CD4-positive, alpha-beta T cell treated with Interleukin-17A for 4 hours (primary cell): ENCODE measurements at regions not wholly inside any gene's neighbourhood (a gene's known extent, or its start where the extent isn't known, plus 50 kb on each side); places are given as distances from the start of the nearest gene placed in this dataset.

Experiments used
- DNase-seq: peaks from one replicate; pipeline ENCODE4 v3.0.0-alpha.2; 2020; ENCODE audit warnings: mixed read lengths

DNA sequence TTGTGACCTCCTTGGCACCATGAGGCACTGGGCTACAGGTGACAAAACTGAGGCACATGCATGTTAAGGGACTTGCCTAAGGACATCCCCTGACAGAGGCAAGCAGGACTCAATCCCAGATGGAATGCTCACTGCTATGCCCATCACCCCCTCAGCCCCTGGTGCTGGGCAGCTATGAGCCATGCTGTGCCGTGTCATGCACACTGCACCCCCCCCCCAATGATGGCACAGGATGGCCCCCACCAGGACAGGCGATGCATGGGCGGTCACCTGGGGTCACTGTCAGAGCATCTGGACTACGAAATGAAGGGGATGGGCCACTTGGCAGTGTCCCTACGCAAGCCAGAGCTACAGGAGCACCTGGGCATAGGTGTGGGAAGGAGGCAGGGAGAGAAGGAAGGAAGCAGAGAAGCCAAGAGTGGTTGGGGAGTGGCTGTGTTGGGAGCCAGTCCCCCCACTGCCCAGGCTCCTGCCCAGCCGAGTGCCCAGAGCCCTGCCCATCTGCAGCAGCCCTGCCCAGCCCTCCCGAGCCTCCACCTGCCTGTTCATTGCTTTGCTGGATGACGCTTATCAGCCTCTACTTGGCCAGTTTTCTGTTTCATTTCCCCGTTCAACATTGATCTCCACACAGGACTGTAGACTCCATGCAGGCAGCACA, 84.9 kb upstream of the DIO3 start:
- no peak for DNase-seq

DNA sequence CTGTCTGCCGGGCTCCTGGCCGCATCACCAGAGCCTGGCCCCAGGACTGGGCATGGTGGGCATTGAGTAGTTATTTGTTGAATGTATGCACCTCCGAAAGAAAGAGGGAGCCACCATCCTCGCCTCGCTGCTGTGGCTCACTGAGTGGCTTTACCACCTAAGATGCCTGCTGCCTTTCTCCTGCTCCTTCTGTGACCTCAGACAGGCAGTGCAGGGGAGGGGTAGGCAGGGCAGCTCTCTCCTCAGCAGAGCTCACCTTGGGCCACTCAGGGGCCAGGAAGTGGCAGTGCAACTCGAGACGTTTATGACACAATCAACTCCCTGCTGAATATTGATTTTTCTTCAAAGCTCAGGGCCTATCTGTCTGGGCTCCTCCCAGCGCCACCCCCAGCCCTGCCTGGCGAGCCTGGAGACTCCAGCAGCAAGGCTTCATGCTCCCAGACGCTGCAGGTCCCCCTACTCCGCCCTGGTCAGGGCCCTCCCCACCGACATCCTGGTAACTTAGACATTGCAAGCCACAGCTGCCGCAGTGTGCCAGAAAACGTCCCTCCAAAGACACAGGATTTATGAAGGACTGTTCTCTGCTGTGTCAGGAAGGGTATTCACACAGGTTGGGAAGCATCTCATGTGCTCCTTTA, 84.3 kb upstream of the DIO3 start:
- no peak for DNase-seq

DNA sequence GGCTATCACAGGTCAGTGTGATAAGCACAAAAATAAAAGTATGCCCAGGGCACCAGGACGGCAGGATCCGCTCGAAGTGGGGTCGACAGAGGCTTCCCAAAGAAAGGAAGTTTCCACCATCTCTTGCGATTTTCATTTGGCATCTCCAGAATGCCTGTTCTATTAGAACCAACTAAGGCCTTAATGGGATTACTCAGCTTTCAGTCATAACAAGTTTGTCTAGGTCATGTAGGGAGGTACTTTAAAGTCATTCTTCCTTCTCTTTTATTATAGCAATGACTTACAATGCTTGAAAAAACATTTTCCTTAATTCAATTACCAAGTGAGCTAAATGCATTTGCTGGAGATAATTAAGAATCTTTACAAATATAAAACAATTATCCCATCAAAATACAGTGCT, 83.6 kb upstream of the DIO3 start:
- DNase-seq, result no peak

DNA sequence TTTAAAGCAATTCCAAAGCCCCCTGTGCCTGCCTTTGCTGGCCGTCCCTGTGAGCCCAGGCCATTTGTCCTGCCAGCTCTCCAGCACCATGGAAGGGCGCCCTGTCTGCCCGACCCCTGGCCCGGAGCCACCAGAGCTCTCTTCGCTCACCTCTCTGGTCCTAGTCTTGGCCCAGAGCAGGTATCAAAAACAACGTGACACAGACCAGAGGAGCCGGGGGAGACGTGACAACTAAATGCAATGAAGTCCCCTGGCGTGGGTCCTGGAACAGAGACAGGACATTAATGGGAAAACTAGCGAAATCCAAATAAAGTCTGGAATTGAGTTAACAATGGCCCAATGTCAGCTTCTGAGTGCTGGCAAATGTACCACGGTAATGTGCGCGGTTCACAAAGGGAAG, 83.2 kb upstream of the DIO3 start:
- DNase-seq, result no peak

DNA sequence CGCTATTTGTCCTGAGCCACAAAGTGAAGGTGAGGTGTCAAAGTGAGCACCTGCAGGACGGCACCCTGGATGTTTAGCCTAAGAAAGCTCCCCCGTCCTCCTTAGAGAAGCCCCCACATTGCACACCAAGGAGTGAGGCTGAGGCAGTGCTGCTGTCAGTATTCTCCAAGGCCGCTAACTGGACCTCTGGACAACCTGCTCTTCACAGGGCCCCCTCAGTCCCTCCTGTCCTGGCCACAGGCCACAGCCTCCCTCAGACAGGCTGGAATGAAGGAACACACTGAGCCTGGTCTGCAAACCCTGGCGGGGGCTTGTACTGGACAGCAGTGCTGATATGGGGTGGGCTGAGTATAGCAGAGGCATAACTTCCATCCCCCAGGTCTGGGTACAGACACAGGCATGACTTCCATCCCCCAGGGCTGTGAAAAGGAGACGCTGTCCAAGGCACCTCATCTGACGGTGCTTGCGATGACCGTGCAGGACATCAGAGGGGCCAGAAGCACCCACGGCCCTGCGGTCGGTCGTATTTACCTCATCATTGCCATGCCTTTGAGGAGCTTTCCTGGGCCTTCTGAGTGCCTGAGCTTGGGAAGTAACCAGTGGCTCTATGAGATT, 82.4 kb upstream of the DIO3 start:
- no peak for DNase-seq

DNA sequence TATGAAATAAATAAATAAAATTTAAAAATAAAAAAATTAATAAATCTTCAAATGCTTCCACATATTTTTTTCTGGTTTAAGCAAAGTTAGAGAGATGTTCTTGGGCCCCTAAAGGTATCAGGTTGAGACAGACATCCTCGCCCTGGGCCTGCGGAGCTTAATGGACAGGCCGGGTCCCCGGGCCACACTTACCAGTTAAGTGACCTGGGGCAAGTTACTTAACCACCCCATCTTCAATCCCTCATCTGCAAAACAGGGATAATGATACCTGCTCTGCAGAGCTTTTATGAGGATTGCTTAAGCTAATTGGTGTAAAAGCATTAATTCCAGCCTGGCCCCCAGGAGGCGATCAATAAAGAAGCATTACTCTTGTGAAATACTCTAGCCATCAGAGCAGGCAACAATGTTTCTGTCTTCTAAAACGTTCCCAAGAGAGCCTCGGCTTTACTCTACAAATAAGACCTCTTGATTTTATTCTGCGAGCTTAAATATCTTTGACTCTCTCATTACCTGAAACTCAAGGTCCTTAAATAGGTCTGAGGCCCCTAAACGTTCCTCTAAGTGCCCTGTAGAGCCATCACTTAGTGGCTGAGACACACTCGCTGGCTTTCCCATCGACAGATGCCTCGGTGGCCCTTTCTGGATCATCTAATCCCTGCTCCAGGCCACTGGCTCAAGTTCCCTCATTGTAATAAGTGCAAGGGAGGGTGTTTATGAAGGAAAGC, 81.1 kb upstream of the DIO3 start:
- DNase-seq, result no peak

DNA sequence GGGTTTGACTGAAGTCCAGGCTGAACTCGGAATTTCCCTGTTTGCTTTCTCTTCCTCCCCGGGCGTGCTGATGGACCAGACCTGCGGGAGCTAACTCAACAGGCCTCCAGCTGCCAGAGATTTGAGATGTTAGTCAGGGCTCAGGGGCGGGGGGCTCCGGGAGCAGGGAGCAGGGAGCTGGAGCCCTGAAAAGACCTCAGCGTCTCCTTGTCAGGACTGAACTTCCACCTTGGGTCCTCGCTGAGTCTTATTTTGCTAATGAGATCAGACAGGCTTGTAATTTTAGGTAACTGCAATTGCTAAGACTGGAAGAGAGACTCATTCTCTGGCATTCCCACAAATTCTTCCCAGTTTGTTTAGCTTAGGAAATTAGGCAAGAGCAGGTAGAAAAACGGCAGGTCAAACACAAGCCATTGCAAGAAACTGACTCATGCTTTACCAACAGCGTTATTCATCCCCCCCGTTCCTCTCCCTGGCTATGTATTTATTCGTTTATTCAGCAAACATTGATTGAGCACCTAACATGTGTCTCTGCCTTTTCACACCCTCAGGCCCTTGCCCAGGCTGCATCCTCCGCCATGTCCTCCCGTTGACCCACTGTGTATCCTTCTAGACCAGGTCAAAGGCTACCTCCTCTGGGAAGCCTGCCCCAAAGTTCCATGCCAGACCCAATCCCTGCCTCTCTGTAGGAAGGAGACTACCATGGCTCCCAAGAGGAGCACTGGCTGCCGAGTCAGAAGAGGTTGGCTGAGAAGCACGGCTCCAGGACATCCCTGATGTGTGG, 80.4 kb upstream of the DIO3 start:
- no peak for DNase-seq

DNA sequence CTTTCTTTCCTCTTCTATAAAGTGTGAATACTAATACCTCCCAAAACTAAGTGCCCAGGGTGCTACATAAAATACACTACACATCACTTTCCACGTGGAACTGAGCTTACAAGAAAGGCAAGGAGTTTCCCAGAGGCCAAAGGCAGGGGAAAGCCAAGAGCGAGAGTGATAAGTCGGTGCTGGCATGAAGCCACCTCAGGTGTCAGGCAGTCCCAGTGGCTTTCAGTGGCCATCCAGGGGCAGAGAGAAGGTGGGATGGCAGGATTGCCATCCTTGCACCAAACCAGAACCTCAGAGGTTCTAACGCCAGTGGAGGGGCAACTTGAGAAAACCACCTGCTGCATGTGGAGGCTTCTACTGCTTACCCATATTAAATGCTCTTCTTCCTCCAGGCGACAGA, 79.7 kb upstream of the DIO3 start:
- no peak for DNase-seq

DNA sequence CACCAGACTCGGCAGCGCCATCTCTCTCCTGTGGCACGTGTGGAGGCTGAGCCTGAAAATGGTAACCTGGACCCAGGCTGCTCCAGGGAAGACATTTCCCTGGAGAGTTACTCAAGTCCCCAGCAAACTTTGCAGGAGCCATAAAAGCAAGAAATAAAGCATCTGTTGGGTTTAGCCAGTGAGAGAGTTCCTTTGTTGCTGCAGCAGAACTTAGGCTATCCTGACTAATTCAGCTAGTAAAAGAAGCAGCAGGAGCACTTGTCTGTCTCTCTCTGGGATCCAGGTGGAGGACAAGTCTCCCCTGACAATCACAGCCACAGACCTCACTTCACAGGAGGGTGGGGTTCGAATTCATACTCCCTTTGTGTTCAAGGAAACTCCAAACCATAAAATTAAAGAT, 79.2 kb upstream of the DIO3 start:
- DNase-seq, result no peak

DNA sequence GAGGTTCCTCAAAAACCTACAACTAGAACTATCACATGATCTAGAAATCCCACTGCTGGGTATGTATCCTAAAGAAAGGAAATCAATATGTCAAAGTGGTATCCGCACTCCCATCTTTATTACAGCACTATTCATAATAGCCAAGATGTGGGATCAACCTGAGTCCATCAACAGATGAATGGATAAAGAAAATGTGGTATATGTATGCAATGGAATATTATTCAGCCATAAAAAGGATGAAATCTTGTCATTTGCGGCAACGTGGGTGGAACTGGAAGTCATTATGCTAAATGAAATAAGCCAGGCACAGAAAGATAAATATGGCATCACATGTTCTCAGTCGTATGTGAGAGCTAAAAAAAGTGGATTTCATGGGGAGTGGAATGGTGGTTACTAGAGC, 77.5 kb upstream of the DIO3 start:
- no peak for DNase-seq

DNA sequence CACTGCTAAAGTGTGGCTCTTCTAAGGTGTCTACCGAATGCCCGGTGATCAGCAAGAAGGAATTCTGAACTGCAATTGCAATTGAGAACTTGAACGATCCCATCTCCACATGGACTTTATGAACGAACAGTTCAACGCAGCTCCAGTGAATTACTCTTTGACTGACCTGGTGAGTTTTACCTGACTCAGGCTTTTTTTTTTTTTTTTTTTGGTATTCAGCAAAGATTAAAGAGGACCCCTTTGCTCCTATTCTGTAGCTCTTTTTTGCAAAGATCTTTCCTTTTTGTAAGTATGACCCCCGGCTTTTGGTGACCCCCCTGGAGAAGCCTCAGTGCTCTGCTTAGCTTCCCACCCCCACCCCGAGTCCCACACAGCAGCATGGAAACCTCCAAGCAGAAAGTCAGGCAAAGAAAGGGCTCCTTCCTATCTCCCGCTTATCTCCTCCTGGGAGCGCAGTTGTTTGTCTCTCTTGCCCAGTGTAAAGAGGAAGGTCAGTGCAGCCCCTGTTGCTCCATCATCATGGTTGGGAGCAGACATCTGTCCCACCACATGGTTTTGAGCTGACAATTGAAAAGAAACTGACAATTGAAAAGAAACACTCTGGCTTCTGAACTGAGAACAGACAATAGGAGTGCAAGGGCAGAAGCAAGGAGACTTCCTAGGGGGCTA, 72.1 kb upstream of the DIO3 start:
- no peak for DNase-seq

DNA sequence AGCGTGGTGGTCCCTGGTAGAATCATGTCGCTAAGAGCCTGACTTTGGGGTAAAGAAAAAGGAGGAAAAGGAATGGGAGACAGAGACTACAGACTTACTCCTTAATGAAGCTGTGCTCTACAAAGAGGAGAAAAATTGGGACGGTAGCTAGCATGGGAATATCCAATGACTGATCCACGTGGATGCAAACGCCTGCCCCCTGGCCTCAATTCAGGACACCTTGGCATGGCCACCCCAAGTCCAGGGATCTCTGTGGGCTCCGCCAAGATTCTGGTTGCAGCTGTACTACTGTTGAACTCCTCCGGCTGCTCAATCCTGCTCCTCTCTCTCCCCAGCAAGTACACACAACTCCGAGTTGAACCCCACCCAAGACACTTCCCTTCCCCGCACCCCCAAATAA, 70.5 kb upstream of the DIO3 start:
- DNase-seq, result no peak

DNA sequence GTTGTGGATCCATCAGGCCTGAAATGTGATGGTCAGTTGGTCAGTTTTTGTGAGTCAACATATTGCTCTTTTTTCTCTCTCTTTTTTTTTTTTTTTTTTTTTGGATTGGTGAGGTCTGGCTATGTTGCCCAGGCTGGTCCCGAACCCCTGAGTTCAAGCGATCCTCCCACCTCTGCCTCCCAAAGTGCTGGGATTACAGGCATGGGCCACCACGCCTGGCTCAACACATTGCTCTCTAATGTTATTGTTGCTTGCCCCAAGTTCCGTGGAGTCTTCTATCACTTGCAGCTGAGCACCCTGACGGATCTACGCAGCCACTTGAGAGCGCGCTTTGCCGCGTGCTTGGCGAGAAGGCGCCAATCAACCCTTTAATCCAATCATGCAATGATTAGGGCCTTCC, 69.5 kb upstream of the DIO3 start:
- DNase-seq, result no peak

DNA sequence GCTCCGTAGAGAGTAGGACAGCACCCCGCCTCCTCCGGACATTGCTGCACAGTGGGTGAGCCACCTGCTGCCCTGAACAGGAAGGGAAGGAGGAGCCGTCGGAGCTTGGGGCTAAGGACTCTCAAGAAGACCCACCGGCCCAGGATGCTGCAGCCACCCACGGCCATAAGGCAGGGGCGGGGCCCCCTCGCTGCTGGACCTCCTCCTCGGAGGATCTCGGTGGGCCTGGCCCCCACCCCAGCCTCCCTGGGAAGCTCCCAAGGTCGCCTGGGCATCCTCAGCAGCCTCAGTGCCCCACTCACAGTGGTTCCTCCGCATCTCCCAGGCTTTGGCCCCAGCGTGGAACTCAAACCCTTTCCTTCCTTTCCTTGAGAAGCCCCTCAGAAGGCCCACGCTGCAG, 68.6 kb upstream of the DIO3 start:
- DNase-seq, result no peak

DNA sequence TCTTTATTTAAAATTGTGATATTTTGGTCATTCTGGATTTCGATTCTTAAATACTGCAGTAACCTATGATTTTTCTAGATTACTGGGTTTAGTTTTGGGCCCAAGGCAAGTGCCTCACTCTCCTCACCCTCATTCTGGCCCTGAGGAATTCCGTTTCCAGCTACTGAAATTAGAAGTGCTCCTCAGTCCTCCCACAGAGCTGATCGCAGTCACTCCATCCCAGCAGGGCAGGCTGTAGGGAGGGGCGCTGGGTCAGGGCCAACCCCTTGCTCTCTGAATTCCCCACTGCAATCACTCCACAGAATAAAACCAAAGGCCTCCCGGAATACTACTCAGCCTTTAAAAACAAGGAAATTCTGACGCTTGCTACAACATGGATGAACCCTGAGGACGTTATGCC, 66.5 kb upstream of the DIO3 start:
- DNase-seq, result no peak

DNA sequence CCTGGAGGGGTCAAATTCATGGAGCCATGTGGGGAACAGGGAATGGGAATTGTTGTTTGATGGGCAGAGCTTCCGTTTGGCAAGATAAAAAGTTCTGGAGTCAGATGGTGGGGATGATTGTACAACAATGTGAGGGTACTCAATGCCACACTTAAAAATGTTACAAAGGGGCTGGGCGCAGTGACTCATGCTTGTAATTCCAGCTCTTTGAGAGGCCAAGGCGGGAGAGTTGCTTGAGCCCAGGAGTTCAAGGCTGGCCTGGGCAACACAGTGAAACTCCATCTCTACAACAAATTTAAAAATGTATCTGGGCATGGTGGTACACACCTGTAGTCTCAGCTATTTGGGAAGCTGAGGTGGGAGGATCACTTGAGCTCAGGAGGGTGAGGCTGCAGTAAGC, 66.0 kb upstream of the DIO3 start:
- DNase-seq, result no peak

DNA sequence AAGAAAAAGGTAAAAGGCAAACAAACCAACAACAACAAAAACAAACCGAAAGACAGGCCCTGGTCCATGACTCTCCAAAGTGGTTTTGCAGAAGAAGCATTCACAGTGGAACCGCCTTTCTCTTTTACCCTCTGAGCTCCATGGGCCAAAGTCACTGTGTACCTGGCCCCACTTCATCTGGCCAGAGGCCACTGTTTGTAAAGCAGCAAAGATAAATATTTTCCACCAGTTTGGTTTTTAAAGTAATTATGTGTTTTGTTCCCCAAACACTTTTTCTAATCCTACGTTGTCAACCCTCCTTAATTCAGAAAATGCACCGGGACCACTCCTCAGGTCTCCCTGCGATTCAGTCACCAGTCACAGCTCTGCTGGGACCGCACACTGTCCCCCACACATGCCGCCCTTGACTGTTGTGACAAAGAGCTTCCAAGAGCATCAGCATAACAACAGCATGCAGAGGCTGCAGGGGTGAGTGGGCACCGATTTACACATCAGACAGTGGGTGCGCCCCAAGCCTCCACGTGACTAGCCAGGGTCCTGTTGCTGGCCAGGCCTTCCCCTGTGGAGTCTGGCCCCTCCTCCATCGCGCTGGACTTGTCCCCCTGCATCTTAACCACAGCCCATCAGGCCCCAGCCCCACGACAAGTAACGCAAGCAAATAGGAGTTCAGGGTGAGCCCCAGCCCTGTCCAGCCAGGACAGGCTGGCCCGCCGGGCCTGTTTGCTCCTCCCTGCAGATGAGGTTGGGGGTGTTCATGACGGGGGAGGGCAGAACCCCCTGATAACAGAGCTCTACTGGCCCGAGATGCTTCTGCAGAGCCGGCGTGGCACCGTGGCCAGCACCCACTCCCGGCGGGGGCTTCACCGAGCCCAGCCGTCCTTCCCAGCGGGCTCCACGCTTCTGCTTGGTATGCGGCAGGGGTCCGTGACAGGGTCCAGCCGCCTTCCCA, 65.2 kb upstream of the DIO3 start:
- DNase-seq, result no peak

DNA sequence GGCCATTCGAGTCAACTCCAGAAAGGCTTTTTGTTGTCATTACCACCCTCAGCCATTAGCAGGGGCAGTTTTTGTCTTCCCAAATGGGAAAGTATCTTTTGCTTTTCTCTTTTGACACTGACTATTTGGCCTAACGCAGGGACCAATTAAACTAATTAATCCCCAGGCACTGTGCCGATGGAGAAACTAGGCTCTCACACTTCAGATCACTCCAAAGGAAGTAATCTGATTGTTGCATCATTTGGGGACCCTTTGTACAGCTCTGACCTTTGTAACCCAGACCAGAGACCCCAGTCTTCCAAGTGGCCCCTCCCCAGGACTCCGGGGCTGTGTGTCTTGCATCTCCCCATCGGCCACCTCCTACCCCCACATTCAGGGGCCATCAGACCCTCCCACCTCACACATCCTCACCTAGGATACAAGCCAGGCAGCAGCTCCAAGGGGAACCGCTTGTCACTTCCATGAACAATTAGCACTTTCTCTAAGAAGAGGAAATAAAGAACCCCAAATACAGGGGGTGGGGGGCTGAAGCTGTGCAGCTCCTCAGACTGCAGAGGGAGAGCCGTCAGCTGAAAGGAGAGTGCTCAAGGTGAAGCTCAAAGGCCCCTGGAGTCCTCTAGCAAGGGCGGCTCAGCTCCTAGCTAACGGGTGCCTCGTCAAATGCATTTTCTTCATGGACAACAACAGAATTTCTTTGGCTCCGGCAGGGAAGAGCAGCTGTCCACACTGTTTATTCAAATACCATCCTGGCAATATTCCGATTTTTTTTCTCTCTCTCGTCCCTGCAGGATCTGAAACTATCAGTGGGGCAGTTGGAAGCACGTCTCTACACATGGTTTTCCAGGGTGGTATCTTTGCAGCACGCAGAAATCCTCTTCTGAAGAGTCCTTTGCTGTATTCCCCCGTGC, 64.3 kb upstream of the DIO3 start:
- DNase-seq, result no peak

DNA sequence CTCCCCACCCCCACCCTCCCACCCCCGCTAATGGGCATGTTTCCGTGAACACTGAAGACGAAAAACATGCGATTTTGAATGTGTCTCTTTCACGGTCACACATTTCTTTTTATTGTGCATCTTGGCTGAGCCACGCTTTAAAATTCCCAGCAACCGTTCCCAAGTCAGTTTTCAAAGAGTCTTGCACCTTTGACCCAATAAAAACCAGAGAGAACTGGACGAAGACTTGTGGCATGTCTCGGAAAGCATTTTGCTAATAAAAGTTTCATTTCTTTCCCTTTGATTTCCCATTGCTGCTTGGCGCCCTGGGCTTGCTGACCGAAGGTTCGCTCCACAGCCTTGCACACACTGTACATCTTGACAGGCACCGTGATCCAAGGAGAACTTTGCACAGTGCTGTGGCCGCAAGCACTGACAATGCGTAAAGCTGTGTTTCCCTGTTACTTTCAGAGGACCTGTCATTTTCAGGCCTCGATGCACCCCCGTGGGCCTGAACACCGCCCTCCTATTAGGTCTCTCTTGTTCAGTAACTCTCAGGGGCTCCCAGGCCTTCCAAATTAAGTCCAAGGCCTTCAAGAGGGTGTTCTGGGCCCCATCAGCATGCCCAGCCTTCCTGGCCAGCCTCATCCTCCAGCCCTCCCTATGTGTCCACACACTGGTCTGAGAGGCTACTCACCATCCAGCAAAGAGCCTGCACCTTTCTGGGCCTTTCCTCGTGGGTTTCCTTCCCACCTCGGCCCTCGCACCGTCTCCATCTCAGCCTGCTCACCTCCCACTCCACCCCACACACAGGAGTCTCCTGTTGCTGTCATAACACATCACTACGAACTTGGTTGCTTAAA, 63.4 kb upstream of the DIO3 start:
- no peak for DNase-seq

DNA sequence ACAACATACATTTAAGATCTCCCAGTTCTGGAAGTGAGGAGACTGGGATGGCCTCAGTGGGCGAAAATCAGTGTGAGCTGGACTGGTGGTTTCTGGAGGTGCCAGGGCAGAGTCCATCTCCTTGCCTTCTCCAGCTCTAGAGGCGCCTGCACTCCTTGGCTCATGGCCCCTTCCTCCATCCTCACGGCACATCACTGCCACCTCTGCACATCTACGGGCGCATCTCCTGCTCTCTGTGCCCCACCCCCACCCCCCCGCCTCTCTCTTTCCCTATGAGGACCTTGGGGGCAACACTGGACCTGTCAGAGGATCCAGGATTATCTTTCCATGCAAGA, 62.8 kb upstream of the DIO3 start:
- no peak for DNase-seq
